HL-60 (cell line): ENCODE measurements at regions not wholly inside any gene's neighbourhood (a gene's known extent, or its start where the extent isn't known, plus 50 kb on each side); places are given as distances from the start of the nearest gene placed in this dataset.

Source experiments
- DNase-seq, 2 experiments: peaks; one replicate each; pipeline ENCODE4 v3.0.0-alpha.2; 2010 to 2020; ENCODE audit warnings: low read depth in 1 of 2, low spot score in 1 of 2
- H3K27ac ChIP-seq: fragments of 250-450 bp; sonication (Bioruptor Pico); replicated peaks from 2 replicates; pipeline ENCODE4 v1.5.1; 2020; ENCODE audit warnings: mild to moderate bottlenecking, moderate library complexity
- H3K27me3 ChIP-seq: fragments of 250-450 bp; sonication (Bioruptor Pico); 2 replicates; pipeline ENCODE4 v1.5.1; 2021; ENCODE audit warnings: mild to moderate bottlenecking, moderate library complexity; ENCODE audit not compliant: insufficient read depth, poor library complexity, severe bottlenecking
- H3K4me3 ChIP-seq: replicated peaks from 2 replicates; pipeline ENCODE4 v1.5.1; 2011; ENCODE audit warnings: mild to moderate bottlenecking, control low read depth, low read length; ENCODE audit not compliant: insufficient read depth
- CTCF ChIP-seq: IDR thresholded peaks from one replicate; pipeline ENCODE4 v1.5.1; 2011; ENCODE audit warnings: low read length, control low read depth, inconsistent platforms; ENCODE audit not compliant: insufficient read depth
- GABPA ChIP-seq: IDR thresholded peaks from 2 replicates; pipeline ENCODE4 v1.6.1; 2012; ENCODE audit warnings: low read depth
- POLR2AphosphoS5 ChIP-seq: IDR thresholded peaks from 2 replicates; pipeline ENCODE4 v1.6.1; 2012; ENCODE audit warnings: low read depth
- REST ChIP-seq: IDR thresholded peaks from 2 replicates; pipeline ENCODE4 v1.6.1; 2012; ENCODE audit warnings: low read depth; ENCODE audit not compliant: insufficient replicate concordance
- SPI1 ChIP-seq: IDR thresholded peaks from 2 replicates; pipeline ENCODE4 v1.6.1; 2012; ENCODE audit warnings: low read depth, mild to moderate bottlenecking, borderline replicate concordance

GRCh38 chr11:106426696-106427095 lies 349.2 kb downstream of the AASDHPPT start:
- no peak for DNase-seq
- H3K27me3 ChIP-seq, result no peaks in the 10 kb centered on the region
- TF ChIP-seq CTCF, result no peak
- no peak for TF ChIP-seq GABPA
- TF ChIP-seq POLR2AphosphoS5, result no peak
- no peak for TF ChIP-seq SPI1
- no peak for TF ChIP-seq REST
- H3K27ac ChIP-seq, result no peak overlapping the region
- no peak overlapping the region for H3K4me3 ChIP-seq

GRCh38 chr11:106427736-106428135 lies 350.3 kb downstream of the AASDHPPT start:
- H3K27me3 ChIP-seq, result no peaks in the 10 kb centered on the region
- TF ChIP-seq REST, result no peak
- TF ChIP-seq POLR2AphosphoS5, result no peak
- TF ChIP-seq SPI1, result no peak
- TF ChIP-seq CTCF, result no peak
- TF ChIP-seq GABPA, result no peak
- no peak for DNase-seq
- no peak overlapping the region for H3K4me3 ChIP-seq
- H3K27ac ChIP-seq, result no peak overlapping the region

GRCh38 chr11:106442032-106442431 lies 364.6 kb downstream of the AASDHPPT start:
- DNase-seq, result no peak
- Histone ChIP-seq H3K27me3 (no peaks in the 10 kb centered on the region), H3K27ac (no peak overlapping the region), H3K4me3 (no peak overlapping the region)
- TF ChIP-seq POLR2AphosphoS5, result no peak
- TF ChIP-seq SPI1, result no peak
- no peak for TF ChIP-seq REST
- no peak for TF ChIP-seq CTCF
- TF ChIP-seq GABPA, result no peak
